Right lobe of liver (tissue), 4 donors: ENCODE measurements at regions not wholly inside any gene's neighbourhood (a gene's known extent, or its start where the extent isn't known, plus 50 kb on each side); places are given as distances from the start of the nearest gene placed in this dataset.

Experiments used
- POLR2A ChIP-seq: fragments of 450-650 bp; IDR thresholded peaks from one replicate; pipeline ENCODE4 v1.6.1; 2017; ENCODE audit warnings: antibody characterized with exemption, mild to moderate bottlenecking
- TF ChIP-seq, protein P1 (sequence below), 4 donors: fragments of 200-600 bp in 3 of 4; fragments of 450-650 bp in 1 of 4; IDR thresholded peaks; one replicate each; pipeline versions ENCODE4 v1.5.1 to v1.8.0; 2016 to 2022; ENCODE audit warnings: antibody characterized with exemption in 4 of 4, mild to moderate bottlenecking in 2 of 4
- donor health status: DM: no; HTN: no; CAD: no.
- donor health status: DM: no; HTN: no; CAD: no.
- donor health status: DM: no; HTN: yes; CAD: no.

GRCh38 chr15:53009093-53009492, 219.0 kb upstream of the ONECUT1 start:
- TF ChIP-seq, protein P1, sequence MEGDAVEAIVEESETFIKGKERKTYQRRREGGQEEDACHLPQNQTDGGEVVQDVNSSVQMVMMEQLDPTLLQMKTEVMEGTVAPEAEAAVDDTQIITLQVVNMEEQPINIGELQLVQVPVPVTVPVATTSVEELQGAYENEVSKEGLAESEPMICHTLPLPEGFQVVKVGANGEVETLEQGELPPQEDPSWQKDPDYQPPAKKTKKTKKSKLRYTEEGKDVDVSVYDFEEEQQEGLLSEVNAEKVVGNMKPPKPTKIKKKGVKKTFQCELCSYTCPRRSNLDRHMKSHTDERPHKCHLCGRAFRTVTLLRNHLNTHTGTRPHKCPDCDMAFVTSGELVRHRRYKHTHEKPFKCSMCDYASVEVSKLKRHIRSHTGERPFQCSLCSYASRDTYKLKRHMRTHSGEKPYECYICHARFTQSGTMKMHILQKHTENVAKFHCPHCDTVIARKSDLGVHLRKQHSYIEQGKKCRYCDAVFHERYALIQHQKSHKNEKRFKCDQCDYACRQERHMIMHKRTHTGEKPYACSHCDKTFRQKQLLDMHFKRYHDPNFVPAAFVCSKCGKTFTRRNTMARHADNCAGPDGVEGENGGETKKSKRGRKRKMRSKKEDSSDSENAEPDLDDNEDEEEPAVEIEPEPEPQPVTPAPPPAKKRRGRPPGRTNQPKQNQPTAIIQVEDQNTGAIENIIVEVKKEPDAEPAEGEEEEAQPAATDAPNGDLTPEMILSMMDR (IDR thresholded peaks at IDR 0.05) = no peak
- TF ChIP-seq POLR2A = no peak
